Ascending aorta (tissue), 2 donors: ENCODE measurements at regions not wholly inside any gene's neighbourhood (a gene's known extent, or its start where the extent isn't known, plus 50 kb on each side); places are given as distances from the start of the nearest gene placed in this dataset.

Experiments
- DNase-seq, 2 donors: peaks; one replicate each; pipeline ENCODE4 v3.0.0-alpha.2; 2019; ENCODE audit warnings: low spot score in 2 of 2
- H3K27ac ChIP-seq, 2 donors: fragments of 200-600 bp; sonication (generic); one replicate each; pipeline ENCODE4 v1.5.1; 2016 to 2017; ENCODE audit warnings: mild to moderate bottlenecking in 1 of 2
- H3K27me3 ChIP-seq: fragments of 200-600 bp; sonication (generic); one replicate; pipeline ENCODE4 v1.5.1; 2017
- H3K36me3 ChIP-seq, 2 donors: fragments of 200-600 bp; sonication (generic); one replicate each; pipeline ENCODE4 v1.5.1; 2016
- H3K4me1 ChIP-seq, 2 donors: fragments of 200-600 bp; sonication (generic); one replicate each; pipeline ENCODE4 v1.5.1; 2016 to 2017; ENCODE audit warnings: mild to moderate bottlenecking in 1 of 2
- H3K4me3 ChIP-seq, 2 donors: fragments of 200-600 bp; sonication (generic); one replicate each; pipeline ENCODE4 v1.5.1; 2016 to 2017; ENCODE audit warnings: mild to moderate bottlenecking in 1 of 2
- H3K9me3 ChIP-seq, 2 donors: fragments of 200-600 bp; sonication (generic); one replicate each; pipeline ENCODE4 v1.5.1; 2016
- CTCF ChIP-seq, 3 experiments: fragments of 200-600 bp in 2 of 3; fragments of 450-650 bp in 1 of 3; sonication (generic) in 2 of 3; IDR thresholded peaks; one replicate each; pipeline ENCODE4 v1.5.1; 2016 to 2019; ENCODE audit warnings: antibody characterized with exemption in 3 of 3, mild to moderate bottlenecking in 1 of 3, moderate library complexity in 1 of 3
- intact Hi-C: fragments of 100-400 bp; cut with DNase I; formaldehyde crosslinking; loops from one replicate; pipeline ENCODE4 v1.15.1; 2023

- Histone ChIP-seq H3K27ac (no peak overlapping the region), H3K4me3 (no peak overlapping the region), H3K27me3 (no peaks in the 10 kb centered on the region), H3K4me1 (no peaks in the 10 kb centered on the region), H3K36me3 (no peaks in the 10 kb centered on the region), H3K9me3 (no peaks in the 10 kb centered on the region)
- no peak for DNase-seq
- TF ChIP-seq CTCF (IDR thresholded peaks at IDR 0.05) = no peak
- intact Hi-C loops = no loop called here
Observed at GRCh38 chr10:117790179-117790578, 247.6 kb downstream of the EMX2 start.

- no peak overlapping the region for H3K27ac ChIP-seq
- no peak overlapping the region for H3K4me3 ChIP-seq
- no peaks in the 10 kb centered on the region for H3K4me1 ChIP-seq
- H3K36me3 ChIP-seq = no peaks in the 10 kb centered on the region
- intact Hi-C loops = no loop called here
- H3K9me3 ChIP-seq = no peaks in the 10 kb centered on the region
- H3K27me3 ChIP-seq = no peaks in the 10 kb centered on the region
- peak in 1 of 2 donors; percentile 25 for DNase-seq
- TF ChIP-seq CTCF (IDR thresholded peaks at IDR 0.05) = no peak
Observed at GRCh38 chr10:117790621-117791020, 248.1 kb downstream of the EMX2 start.

GRCh38 chr10:117792214-117792613, 249.7 kb downstream of the EMX2 start:
- DNase-seq = peak in 1 of 2 donors; percentile 28
- no peaks in the 10 kb centered on the region for H3K27me3 ChIP-seq
- TF ChIP-seq CTCF (IDR thresholded peaks at IDR 0.05) = no peak
- no peak overlapping the region for H3K27ac ChIP-seq
- no peaks in the 10 kb centered on the region for H3K4me1 ChIP-seq
- H3K36me3 ChIP-seq = no peaks in the 10 kb centered on the region
- intact Hi-C loops = no loop called here
- H3K9me3 ChIP-seq = no peaks in the 10 kb centered on the region
- H3K4me3 ChIP-seq = no peak overlapping the region

GRCh38 chr10:117796130-117796745, 250.5 kb downstream of the RAB11FIP2 start:
- no peaks in the 10 kb centered on the region for H3K36me3 ChIP-seq
- H3K4me3 ChIP-seq = no peak overlapping the region
- no peaks in the 10 kb centered on the region for H3K4me1 ChIP-seq
- intact Hi-C loops = no loop called here
- no peaks in the 10 kb centered on the region for H3K27me3 ChIP-seq
- TF ChIP-seq CTCF (IDR thresholded peaks at IDR 0.05) = no peak
- DNase-seq = no peak
- H3K27ac ChIP-seq = no peak overlapping the region
- no peaks in the 10 kb centered on the region for H3K9me3 ChIP-seq

GRCh38 chr10:117797296-117797695, 249.4 kb downstream of the RAB11FIP2 start:
- Histone ChIP-seq H3K4me1 (no peaks in the 10 kb centered on the region), H3K9me3 (no peaks in the 10 kb centered on the region), H3K27me3 (no peaks in the 10 kb centered on the region), H3K4me3 (no peak overlapping the region), H3K27ac (no peak overlapping the region), H3K36me3 (no peaks in the 10 kb centered on the region)
- no peak for TF ChIP-seq CTCF (IDR thresholded peaks at IDR 0.05)
- no peak for DNase-seq
- intact Hi-C loops = no loop called here

GRCh38 chr10:117801691-117802090, 245.1 kb downstream of the RAB11FIP2 start:
- intact Hi-C loops = no loop called here
- Histone ChIP-seq H3K4me3 (no peak overlapping the region), H3K27me3 (no peaks in the 10 kb centered on the region), H3K27ac (no peak overlapping the region), H3K9me3 (no peaks in the 10 kb centered on the region), H3K36me3 (no peaks in the 10 kb centered on the region), H3K4me1 (no peaks in the 10 kb centered on the region)
- no peak for TF ChIP-seq CTCF (IDR thresholded peaks at IDR 0.05)
- DNase-seq = no peak
